Activated CD4-positive, CD25-positive, alpha-beta regulatory T cell (primary cell): ENCODE measurements at regions not wholly inside any gene's neighbourhood (a gene's known extent, or its start where the extent isn't known, plus 50 kb on each side); places are given as distances from the start of the nearest gene placed in this dataset.

Experiments used
- DNase-seq, 4 experiments: peaks; one replicate each; lab custom pipeline; 2025; lab: John Stamatoyannopoulos, UW

- no peak for DNase-seq
Measured at GRCh38 chr4:77367638-77368037, 210.6 kb downstream of the CCNG2 start.

GRCh38 chr4:77372375-77372774, 215.4 kb downstream of the CCNG2 start:
- DNase-seq = no peak

- no peak for DNase-seq
Measured at GRCh38 chr4:77375866-77376607, 219.0 kb downstream of the CCNG2 start.

GRCh38 chr4:77376788-77377460, 219.9 kb downstream of the CCNG2 start:
- DNase-seq = no peak

GRCh38 chr4:77384094-77384493, 221.5 kb upstream of the CXCL13 start:
- DNase-seq = no peak

GRCh38 chr4:77385124-77385969, 220.3 kb upstream of the CXCL13 start:
- DNase-seq = peak; percentile 1 to 5 (median 4)

- no peak for DNase-seq
Measured at GRCh38 chr4:77393996-77394395, 211.6 kb upstream of the CXCL13 start.

GRCh38 chr4:77395481-77395880, 210.1 kb upstream of the CXCL13 start:
- DNase-seq = no peak

GRCh38 chr4:77398256-77398655, 207.4 kb upstream of the CXCL13 start:
- no peak for DNase-seq

GRCh38 chr4:77399831-77400230, 205.8 kb upstream of the CXCL13 start:
- no peak for DNase-seq

GRCh38 chr4:77413766-77414165, 191.9 kb upstream of the CXCL13 start:
- no peak for DNase-seq

- no peak for DNase-seq
Measured at GRCh38 chr4:77415689-77416088, 189.9 kb upstream of the CXCL13 start.

GRCh38 chr4:77418333-77418732, 187.3 kb upstream of the CXCL13 start:
- DNase-seq = no peak

GRCh38 chr4:77430847-77431246, 174.8 kb upstream of the CXCL13 start:
- DNase-seq = no peak

GRCh38 chr4:77431546-77431945, 174.1 kb upstream of the CXCL13 start:
- DNase-seq = no peak

- no peak for DNase-seq
Measured at GRCh38 chr4:77432717-77433417, 172.8 kb upstream of the CXCL13 start.

GRCh38 chr4:77433418-77433733, 172.2 kb upstream of the CXCL13 start:
- no peak for DNase-seq

- no peak for DNase-seq
Measured at GRCh38 chr4:77434299-77435092, 171.1 kb upstream of the CXCL13 start.

- no peak for DNase-seq
Measured at GRCh38 chr4:77437079-77437478, 168.5 kb upstream of the CXCL13 start.

- DNase-seq = no peak
Measured at GRCh38 chr4:77438549-77438948, 167.1 kb upstream of the CXCL13 start.

GRCh38 chr4:77443941-77444340, 161.7 kb upstream of the CXCL13 start:
- DNase-seq = no peak
